Neuronal stem cell (in vitro differentiated cells): ENCODE measurements at regions not wholly inside any gene's neighbourhood (a gene's known extent, or its start where the extent isn't known, plus 50 kb on each side); places are given as distances from the start of the nearest gene placed in this dataset.

Experiments used
- DNase-seq: peaks from one replicate; pipeline ENCODE4 v3.0.0-alpha.2; 2013; ENCODE audit warnings: low spot score
- H2AFZ ChIP-seq: one replicate; pipeline ENCODE4 v1.6.1; 2013; ENCODE audit warnings: mild to moderate bottlenecking, low read length, inconsistent platforms
- H2AK5ac ChIP-seq: 2 replicates; pipeline ENCODE4 v1.6.1; 2013; ENCODE audit warnings: low read depth, mild to moderate bottlenecking, inconsistent platforms, low read length, moderate library complexity, mixed read lengths
- H2BK120ac ChIP-seq: 2 replicates; pipeline ENCODE4 v1.6.1; 2013; ENCODE audit warnings: low read depth, mild to moderate bottlenecking, inconsistent platforms, low read length, moderate library complexity, mixed read lengths
- H2BK12ac ChIP-seq: one replicate; pipeline ENCODE4 v1.6.1; 2013; ENCODE audit warnings: low read length, inconsistent platforms
- H2BK15ac ChIP-seq: 2 replicates; pipeline ENCODE4 v1.6.1; 2013; ENCODE audit warnings: mild to moderate bottlenecking, low read length, inconsistent platforms, mixed read lengths
- H2BK5ac ChIP-seq: one replicate; pipeline ENCODE4 v1.6.1; 2013; ENCODE audit warnings: inconsistent platforms, mild to moderate bottlenecking, low read length, moderate library complexity
- H3K14ac ChIP-seq: one replicate; pipeline ENCODE4 v1.6.1; 2013; ENCODE audit warnings: low read length, inconsistent platforms
- H3K18ac ChIP-seq: 2 replicates; pipeline ENCODE4 v1.6.1; 2013; ENCODE audit warnings: low read length, inconsistent platforms
- H3K23ac ChIP-seq: 2 replicates; pipeline ENCODE4 v1.6.1; 2013; ENCODE audit warnings: low read depth, mild to moderate bottlenecking, mixed read lengths, low read length, inconsistent platforms; ENCODE audit not compliant: poor library complexity
- H3K27ac ChIP-seq: replicated peaks from 3 replicates; pipeline ENCODE4 v1.5.1; 2013; ENCODE audit warnings: low read length, inconsistent platforms
- H3K27me3 ChIP-seq, 3 experiments: 2 replicates each; pipeline ENCODE4 v1.6.1; 2013; ENCODE audit warnings: low read length in 3 of 3, mild to moderate bottlenecking in 2 of 3, inconsistent platforms in 1 of 3, low read depth in 1 of 3, mixed read lengths in 1 of 3, moderate library complexity in 1 of 3; ENCODE audit not compliant: control insufficient read depth in 3 of 3, insufficient read depth in 3 of 3
- H3K36me3 ChIP-seq, 2 donors: replicated peaks in 1 of 2; 2 replicates each; pipeline ENCODE4 v1.6.1; 2013; ENCODE audit warnings: low read length in 2 of 2; ENCODE audit not compliant: control insufficient read depth in 2 of 2, insufficient read depth in 2 of 2
- H3K4ac ChIP-seq: 2 replicates; pipeline ENCODE4 v1.6.1; 2013; ENCODE audit warnings: inconsistent platforms, mild to moderate bottlenecking, low read length, moderate library complexity
- H3K4me1 ChIP-seq, 2 donors: 1 replicate in 1 of 2; 2 replicates in 1 of 2; pipeline ENCODE4 v1.6.1; 2013; ENCODE audit warnings: low read length in 2 of 2, low read depth in 1 of 2; ENCODE audit not compliant: control insufficient read depth in 2 of 2, insufficient read depth in 1 of 2
- H3K4me2 ChIP-seq: one replicate; pipeline ENCODE4 v1.6.1; 2013; ENCODE audit warnings: mild to moderate bottlenecking, low read length, inconsistent platforms; ENCODE audit not compliant: insufficient read depth, poor library complexity, severe bottlenecking
- H3K4me3 ChIP-seq, 2 donors: 2 replicates each; pipeline ENCODE4 v1.5.1; 2013; ENCODE audit warnings: low read length in 2 of 2, mild to moderate bottlenecking in 2 of 2, inconsistent platforms in 1 of 2, moderate library complexity in 1 of 2
- H3K79me1 ChIP-seq: one replicate; pipeline ENCODE4 v1.6.1; 2013; ENCODE audit warnings: low read depth, mild to moderate bottlenecking, inconsistent platforms, low read length, moderate library complexity
- H3K9ac ChIP-seq: one replicate; pipeline ENCODE4 v1.6.1; 2013; ENCODE audit warnings: mild to moderate bottlenecking, low read depth, low read length, inconsistent platforms; ENCODE audit not compliant: poor library complexity
- H3K9me3 ChIP-seq, 2 donors: replicated peaks in 1 of 2; 2 replicates each; pipeline versions ENCODE3 to v1.6.1; 2013; ENCODE audit warnings: low read length in 2 of 2, mild to moderate bottlenecking in 2 of 2, inconsistent platforms in 1 of 2, low read depth in 1 of 2, mixed read lengths in 1 of 2, moderate library complexity in 1 of 2; ENCODE audit not compliant: control insufficient read depth in 2 of 2, insufficient read depth in 1 of 2
- H4K8ac ChIP-seq: one replicate; pipeline ENCODE4 v1.6.1; 2013; ENCODE audit warnings: low read depth, mild to moderate bottlenecking, inconsistent platforms, low read length, moderate library complexity
- H4K91ac ChIP-seq: one replicate; pipeline ENCODE4 v1.6.1; 2013; ENCODE audit warnings: low read length, low read depth, mild to moderate bottlenecking, inconsistent platforms; ENCODE audit not compliant: poor library complexity
- WGBS, 2 donors: extraction: QIAGEN DNeasy Blood & Tissue Kit; methylation state at CpG; one replicate each; pipeline ENCODE4 v1.1.7; 2013; ENCODE audit warnings: missing lambda C conversion rate in 2 of 2, mixed read lengths in 1 of 2; ENCODE audit not compliant: insufficient read length in 2 of 2, insufficient replicate concordance in 1 of 2; ENCODE audit errors: extremely low coverage in 2 of 2; 5-methylcytosine and 5-hydroxymethylcytosine counted together

GRCh38 chr4:110424144-110424543 lies 51.8 kb upstream of the ENPEP start:
- Histone ChIP-seq H3K14ac (no peak overlapping the region), H3K9me3 (no peaks in the 10 kb centered on the region), H3K79me1 (no peaks in the 10 kb centered on the region), H3K36me3 (no peaks in the 10 kb centered on the region), H3K4me1 (no peaks in the 10 kb centered on the region), H2BK12ac (no peak overlapping the region), H2AK5ac (no peak overlapping the region), H3K18ac (no peak overlapping the region), H3K9ac (no peak overlapping the region), H2BK5ac (no peak overlapping the region), H3K27ac (no peak overlapping the region), H2BK120ac (no peak overlapping the region), H3K27me3 (no peaks in the 10 kb centered on the region), H2AFZ (no peak overlapping the region), H2BK15ac (no peak overlapping the region), H4K8ac (no peak overlapping the region), H4K91ac (no peak overlapping the region), H3K23ac (no peak overlapping the region), H3K4me3 (no peak overlapping the region), H3K4me2 (no peak overlapping the region), H3K4ac (no peak overlapping the region)
- WGBS, 2 donors: no CpG with 5 or more reads among the region's 2 CpGs
- no peak for DNase-seq

DNA sequence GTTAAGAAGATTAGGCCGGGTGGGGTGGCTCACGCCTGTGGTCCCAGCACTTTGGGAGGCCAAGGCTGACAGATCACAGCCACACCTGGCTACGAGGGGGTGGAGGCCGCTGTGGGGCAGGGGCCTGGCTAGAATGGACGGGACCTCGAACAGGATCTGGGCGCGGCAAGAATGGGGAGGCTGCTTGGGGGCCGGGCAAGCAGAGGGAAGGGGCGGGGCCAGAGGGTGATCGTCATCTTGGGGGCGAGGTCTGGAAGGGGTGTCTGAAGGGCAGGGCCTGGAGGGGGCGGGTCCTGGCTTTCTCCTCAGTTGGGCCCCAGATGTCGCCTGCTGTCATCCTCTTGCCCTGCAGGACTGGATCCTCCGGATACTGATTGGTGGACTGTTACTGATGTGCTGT lies 57.3 kb upstream of the ENPEP start:
- peak overlapping the region; percentile 19 for H3K18ac ChIP-seq
- H2AK5ac ChIP-seq: peak overlapping the region; percentile 92
- no peak overlapping the region for H3K23ac ChIP-seq
- no peak overlapping the region for H4K8ac ChIP-seq
- no peak overlapping the region for H2BK15ac ChIP-seq
- H3K4ac ChIP-seq: peak overlapping the region; percentile 37
- H3K4me2 ChIP-seq: no peak overlapping the region
- H3K14ac ChIP-seq: no peak overlapping the region
- H2BK5ac ChIP-seq: no peak overlapping the region
- WGBS, 2 donors: no CpG with 5 or more reads among the region's 15 CpGs
- no peak overlapping the region for H3K27ac ChIP-seq
- H3K4me3 ChIP-seq: no peak overlapping the region
- H3K4me1 ChIP-seq: no peaks in the 10 kb centered on the region
- no peaks in the 10 kb centered on the region for H3K27me3 ChIP-seq
- no peak overlapping the region for H2BK120ac ChIP-seq
- DNase-seq: no peak
- H3K79me1 ChIP-seq: no peaks in the 10 kb centered on the region
- no peak overlapping the region for H2AFZ ChIP-seq
- no peaks in the 10 kb centered on the region for H3K36me3 ChIP-seq
- no peak overlapping the region for H4K91ac ChIP-seq
- no peaks in the 10 kb centered on the region for H3K9me3 ChIP-seq
- no peak overlapping the region for H2BK12ac ChIP-seq
- no peak overlapping the region for H3K9ac ChIP-seq

GRCh38 chr4:110417136-110417535 lies 58.8 kb upstream of the ENPEP start:
- H3K23ac ChIP-seq: no peak overlapping the region
- no peak overlapping the region for H3K4ac ChIP-seq
- no peak overlapping the region for H2BK15ac ChIP-seq
- H2BK120ac ChIP-seq: no peak overlapping the region
- no peak overlapping the region for H3K4me3 ChIP-seq
- H2AK5ac ChIP-seq: no peak overlapping the region
- H2BK5ac ChIP-seq: no peak overlapping the region
- no peak overlapping the region for H3K9ac ChIP-seq
- no peak overlapping the region for H2BK12ac ChIP-seq
- H3K27me3 ChIP-seq: no peaks in the 10 kb centered on the region
- H3K79me1 ChIP-seq: no peaks in the 10 kb centered on the region
- no peak overlapping the region for H3K27ac ChIP-seq
- H4K8ac ChIP-seq: no peak overlapping the region
- H4K91ac ChIP-seq: no peak overlapping the region
- H3K9me3 ChIP-seq: no peaks in the 10 kb centered on the region
- H2AFZ ChIP-seq: no peak overlapping the region
- H3K36me3 ChIP-seq: no peaks in the 10 kb centered on the region
- no peak overlapping the region for H3K18ac ChIP-seq
- no peak overlapping the region for H3K14ac ChIP-seq
- H3K4me1 ChIP-seq: no peaks in the 10 kb centered on the region
- no peak overlapping the region for H3K4me2 ChIP-seq
- no peak for DNase-seq

DNA sequence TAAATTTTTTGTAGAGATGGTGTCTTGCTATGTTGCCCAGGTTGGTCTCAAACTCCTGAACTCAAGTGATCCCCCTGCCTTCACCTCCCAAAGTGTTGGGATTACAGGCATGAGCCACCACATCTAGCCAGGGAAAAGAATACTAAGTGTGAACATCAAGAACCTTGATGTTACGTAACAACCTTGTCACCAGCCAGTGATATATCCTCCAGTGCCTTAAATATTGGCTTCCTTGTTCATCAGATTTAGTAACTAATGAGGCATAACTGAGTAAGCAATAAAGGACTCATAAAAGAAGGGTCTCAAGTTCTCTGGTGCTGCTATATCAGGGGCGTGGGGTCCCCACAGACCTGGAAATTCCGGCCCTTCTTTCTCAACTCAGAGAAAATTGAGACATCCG lies 60.5 kb upstream of the ENPEP start:
- H3K23ac ChIP-seq: no peak overlapping the region
- no peak overlapping the region for H3K4me3 ChIP-seq
- H3K9me3 ChIP-seq: no peaks in the 10 kb centered on the region
- H3K27me3 ChIP-seq: no peaks in the 10 kb centered on the region
- H3K79me1 ChIP-seq: no peaks in the 10 kb centered on the region
- no peak for DNase-seq
- no peak overlapping the region for H2BK120ac ChIP-seq
- no peak overlapping the region for H4K8ac ChIP-seq
- H4K91ac ChIP-seq: no peak overlapping the region
- no peak overlapping the region for H3K14ac ChIP-seq
- no peak overlapping the region for H3K4me2 ChIP-seq
- no peak overlapping the region for H2BK15ac ChIP-seq
- H2BK12ac ChIP-seq: no peak overlapping the region
- no peak overlapping the region for H2BK5ac ChIP-seq
- WGBS, 2 donors: no CpG with 5 or more reads among the region's 4 CpGs
- H3K9ac ChIP-seq: no peak overlapping the region
- H3K27ac ChIP-seq: no peak overlapping the region
- H3K4me1 ChIP-seq: peaks cover 0 to 3% of the 10 kb centered on the region in 2 donors
- H2AFZ ChIP-seq: no peak overlapping the region
- no peak overlapping the region for H3K4ac ChIP-seq
- H3K18ac ChIP-seq: no peak overlapping the region
- H2AK5ac ChIP-seq: no peak overlapping the region
- no peaks in the 10 kb centered on the region for H3K36me3 ChIP-seq
